Testis (tissue), 2 donors: ENCODE measurements at regions not wholly inside any gene's neighbourhood (a gene's known extent, or its start where the extent isn't known, plus 50 kb on each side); places are given as distances from the start of the nearest gene placed in this dataset.

Source experiments
- DNase-seq: peaks from one replicate; pipeline ENCODE4 v3.0.0-alpha.2; 2019
- H3K27ac ChIP-seq, 2 donors: fragments of 200-600 bp; sonication (generic); one replicate each; pipeline ENCODE4 v1.5.1; 2019
- H3K27me3 ChIP-seq: fragments of 200-600 bp; sonication (generic); one replicate; pipeline ENCODE4 v1.5.1; 2019
- H3K36me3 ChIP-seq: fragments of 200-600 bp; sonication (generic); one replicate; pipeline ENCODE4 v1.5.1; 2017; ENCODE audit warnings: low read depth; ENCODE audit errors: missing control alignments
- H3K4me1 ChIP-seq: fragments of 200-600 bp; sonication (generic); one replicate; pipeline ENCODE4 v1.5.1; 2019
- H3K4me3 ChIP-seq, 2 donors: fragments of 200-600 bp; sonication (generic); one replicate each; pipeline ENCODE4 v1.5.1; 2017 to 2019
- H3K9me3 ChIP-seq: fragments of 200-600 bp; sonication (generic); one replicate; pipeline ENCODE4 v1.5.1; 2017
- CTCF ChIP-seq, 3 experiments: fragments of 450-650 bp in 2 of 3; fragments of 200-600 bp in 1 of 3; sonication (generic) in 1 of 3; IDR thresholded peaks; one replicate each; pipeline ENCODE4 v1.5.1; 2016 to 2019; ENCODE audit warnings: antibody characterized with exemption in 3 of 3, mild to moderate bottlenecking in 2 of 3, moderate library complexity in 1 of 3
- POLR2A ChIP-seq: fragments of 450-650 bp; IDR thresholded peaks from one replicate; pipeline ENCODE4 v1.6.1; 2017; ENCODE audit warnings: antibody characterized with exemption, mild to moderate bottlenecking, moderate library complexity
- WGBS, 2 donors: methylation state at CpG; one replicate each; pipeline ENCODE4 v1.1.5; 2018; 5-methylcytosine and 5-hydroxymethylcytosine counted together
- intact Hi-C: fragments of 100-400 bp; cut with DNase I; formaldehyde crosslinking; loops from one replicate; pipeline ENCODE4 v1.15.1; 2023; ENCODE audit warnings: low total_unique reads

- H3K27ac ChIP-seq: no peak overlapping the region
- H3K27me3 ChIP-seq: no peaks in the 10 kb centered on the region
- H3K9me3 ChIP-seq: no peaks in the 10 kb centered on the region
- TF ChIP-seq CTCF (IDR thresholded peaks at IDR 0.05) (no peak), POLR2A (no peak)
- 50 to 56% methylated on average over 5 of the region's 5 CpGs for WGBS, 2 donors
- H3K36me3 ChIP-seq: no peaks in the 10 kb centered on the region
- H3K4me1 ChIP-seq: no peaks in the 10 kb centered on the region
- DNase-seq: peak; percentile 50
- H3K4me3 ChIP-seq: no peak overlapping the region
- intact Hi-C loops: no loop called here
These were observed 388.8 kb downstream of the CBLN2 start for GRCh38 chr18:72155327-72155726.

GRCh38 chr18:72154926-72155325 lies 389.2 kb downstream of the CBLN2 start:
- no peaks in the 10 kb centered on the region for H3K36me3 ChIP-seq
- H3K27ac ChIP-seq: no peak overlapping the region
- H3K27me3 ChIP-seq: no peaks in the 10 kb centered on the region
- WGBS, 2 donors: 78 to 92% methylated on average over 2 of the region's 2 CpGs
- H3K4me3 ChIP-seq: no peak overlapping the region
- no peaks in the 10 kb centered on the region for H3K9me3 ChIP-seq
- intact Hi-C loops: no loop called here
- TF ChIP-seq CTCF (IDR thresholded peaks at IDR 0.05): no peak
- no peak for TF ChIP-seq POLR2A
- H3K4me1 ChIP-seq: no peaks in the 10 kb centered on the region
- DNase-seq: no peak

GRCh38 chr18:72152935-72153334 lies 391.2 kb downstream of the CBLN2 start:
- no peak for DNase-seq
- Histone ChIP-seq H3K4me3 (no peak overlapping the region), H3K9me3 (no peaks in the 10 kb centered on the region), H3K27me3 (no peaks in the 10 kb centered on the region), H3K27ac (no peak overlapping the region), H3K36me3 (no peaks in the 10 kb centered on the region), H3K4me1 (no peaks in the 10 kb centered on the region)
- 80 to 92% methylated on average over 6 of the region's 6 CpGs for WGBS, 2 donors
- TF ChIP-seq POLR2A (no peak), CTCF (IDR thresholded peaks at IDR 0.05) (no peak)
- intact Hi-C loops: no loop called here

- no peak for TF ChIP-seq POLR2A
- no peak for DNase-seq
These were observed 396.3 kb downstream of the CBLN2 start for GRCh38 chr18:72147830-72148229.

GRCh38 chr18:72140007-72140406 lies 404.1 kb downstream of the CBLN2 start:
- intact Hi-C loops: no loop called here
- TF ChIP-seq POLR2A: no peak
- no peak for TF ChIP-seq CTCF (IDR thresholded peaks at IDR 0.05)
- no peak overlapping the region for H3K4me3 ChIP-seq
- no peaks in the 10 kb centered on the region for H3K27me3 ChIP-seq
- H3K9me3 ChIP-seq: no peaks in the 10 kb centered on the region
- no peaks in the 10 kb centered on the region for H3K4me1 ChIP-seq
- no peaks in the 10 kb centered on the region for H3K36me3 ChIP-seq
- no peak for DNase-seq
- H3K27ac ChIP-seq: no peak overlapping the region
- 62 to 74% methylated on average over 8 of the region's 8 CpGs for WGBS, 2 donors

More at GRCh38 chr18:72147830-72148229, 396.3 kb downstream of the CBLN2 start:
- Histone ChIP-seq H3K9me3 (no peaks in the 10 kb centered on the region), H3K27ac (no peak overlapping the region), H3K36me3 (no peaks in the 10 kb centered on the region), H3K4me1 (no peaks in the 10 kb centered on the region), H3K4me3 (no peak overlapping the region), H3K27me3 (no peaks in the 10 kb centered on the region)
- WGBS, 2 donors: 74 to 78% methylated on average over 3 of the region's 3 CpGs
- intact Hi-C loops: no loop called here
